T-helper 9 cell (primary cell): ENCODE measurements at regions not wholly inside any gene's neighbourhood (a gene's known extent, or its start where the extent isn't known, plus 50 kb on each side); places are given as distances from the start of the nearest gene placed in this dataset.

Experiments
- DNase-seq: peaks from one replicate; pipeline ENCODE4 v3.0.0-alpha.2; 2020

DNA sequence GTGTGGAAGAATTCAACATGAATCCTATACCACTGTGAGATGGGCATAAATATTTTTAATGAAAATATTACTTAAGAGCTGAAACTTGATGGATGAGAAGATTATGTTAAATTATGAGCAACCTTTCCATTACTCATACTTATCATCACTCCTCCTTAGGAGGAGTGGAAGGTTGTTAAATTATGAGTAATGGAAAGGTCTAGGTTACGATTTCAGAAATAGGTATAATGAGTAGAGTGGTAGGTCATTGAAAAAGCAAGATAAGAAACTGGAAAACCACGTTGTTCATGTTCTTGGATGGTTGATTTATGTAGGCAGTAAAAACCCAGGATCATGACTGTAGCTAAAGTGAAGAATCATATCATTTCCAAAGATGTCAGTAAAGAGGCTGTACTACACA lies 973.2 kb upstream of the RAG2 start:
- no peak for DNase-seq

GRCh38 chr11:37560991-37561390 lies 963.0 kb upstream of the RAG2 start:
- no peak for DNase-seq

DNA sequence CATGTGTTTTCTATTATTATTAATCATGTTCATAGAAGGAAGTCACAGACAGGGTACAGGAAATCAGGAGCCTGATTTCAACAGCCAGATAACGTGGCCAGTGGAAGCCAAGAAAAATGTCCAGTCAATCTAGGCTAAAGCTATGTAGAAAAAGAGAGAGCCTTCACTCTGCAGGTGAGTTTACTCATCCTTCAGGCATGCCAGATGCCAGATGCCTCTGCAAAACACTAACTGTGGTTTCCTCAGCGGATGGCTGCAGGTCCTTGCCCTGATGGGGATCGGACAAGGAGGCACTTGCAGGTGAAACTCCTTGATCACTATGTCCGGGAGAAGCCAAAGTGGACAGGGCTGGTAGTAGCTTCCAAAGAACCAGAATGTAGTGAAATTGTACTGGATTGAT lies 962.3 kb upstream of the RAG2 start:
- no peak for DNase-seq

GRCh38 chr11:37558619-37559210 lies 960.7 kb upstream of the RAG2 start:
- no peak for DNase-seq

DNA sequence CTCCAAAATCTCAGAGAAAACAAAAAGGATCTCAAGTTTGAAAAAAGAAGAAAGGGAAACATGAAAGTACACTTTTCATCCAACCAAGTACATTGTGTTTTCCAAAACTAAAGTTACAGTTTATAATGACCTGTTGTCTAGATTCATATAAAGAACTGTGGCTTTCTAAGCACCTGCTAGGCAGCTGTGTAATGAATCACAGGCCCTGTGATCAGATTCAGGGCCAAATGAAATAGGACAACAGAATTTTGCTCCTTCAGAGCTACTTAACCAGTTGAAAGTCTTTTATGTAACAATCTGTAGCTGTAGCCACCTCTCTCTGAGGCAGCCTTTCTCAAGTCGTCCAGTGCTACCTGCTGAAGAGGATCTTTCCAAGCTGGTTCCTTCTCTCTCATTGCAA lies 960.0 kb upstream of the RAG2 start:
- no peak for DNase-seq

DNA sequence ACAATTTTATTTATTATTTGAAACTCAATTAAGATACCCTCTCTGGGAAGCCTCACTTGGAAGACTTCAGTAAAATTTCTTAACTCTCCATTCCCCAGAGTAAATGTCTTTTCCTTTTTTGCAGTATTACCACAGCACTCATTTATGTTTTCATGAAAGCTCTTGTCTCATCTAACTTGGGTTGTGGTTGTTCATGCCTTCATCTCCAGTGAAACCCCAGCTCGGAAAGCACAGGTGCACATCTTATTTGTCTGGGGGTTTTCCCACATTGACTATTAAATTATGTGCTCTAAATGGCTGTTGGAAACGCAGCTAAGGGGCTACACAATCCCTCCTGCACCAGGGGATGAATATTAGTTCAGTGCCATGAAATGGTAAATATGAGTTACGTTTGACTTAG lies 954.2 kb upstream of the RAG2 start:
- DNase-seq, result no peak

- no peak for DNase-seq
Measured at GRCh38 chr11:37544491-37544890, 946.5 kb upstream of the RAG2 start.

DNA sequence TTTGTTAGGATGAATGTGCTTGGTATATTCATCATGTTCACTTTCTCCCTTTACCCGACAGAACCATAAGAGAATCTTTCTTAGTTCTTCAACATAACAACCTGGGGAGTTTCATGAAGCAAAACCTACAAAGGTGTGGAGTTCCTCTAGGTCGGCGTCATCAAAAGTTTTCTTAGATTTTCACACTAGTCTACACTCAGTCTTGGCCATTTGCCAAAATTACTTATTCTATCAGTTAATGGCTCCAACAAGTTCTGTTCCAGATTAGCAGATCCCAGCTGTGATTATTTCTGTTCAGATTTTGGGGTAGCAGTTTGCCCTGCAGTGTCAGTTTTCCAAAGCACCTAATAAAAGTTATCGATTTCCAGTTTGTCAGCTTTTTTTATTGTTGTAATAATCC lies 935.8 kb upstream of the RAG2 start:
- DNase-seq, result no peak

- no peak for DNase-seq
Measured at GRCh38 chr11:37533087-37533486, 935.1 kb upstream of the RAG2 start.

- no peak for DNase-seq
Measured at GRCh38 chr11:37532271-37532670, 934.2 kb upstream of the RAG2 start.

DNA sequence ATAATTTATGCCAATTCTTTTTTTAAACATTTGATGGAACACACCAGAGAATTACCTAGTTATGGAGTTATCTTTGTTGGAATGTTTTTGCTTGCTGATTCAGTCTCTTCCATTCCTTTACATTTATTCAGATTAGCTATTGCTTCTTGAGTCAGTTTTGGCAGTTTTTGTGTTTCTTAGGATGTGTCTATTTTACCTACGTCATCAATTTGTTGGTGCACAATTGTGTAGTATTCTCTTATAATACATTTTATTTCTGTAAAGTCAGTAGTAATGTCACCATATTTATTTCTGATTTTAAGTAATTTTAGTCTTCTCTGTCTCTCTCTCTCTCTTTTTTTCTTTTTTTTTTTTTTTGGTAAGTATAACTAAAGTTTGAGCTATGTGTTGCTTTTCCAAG lies 929.5 kb upstream of the RAG2 start:
- no peak for DNase-seq

DNA sequence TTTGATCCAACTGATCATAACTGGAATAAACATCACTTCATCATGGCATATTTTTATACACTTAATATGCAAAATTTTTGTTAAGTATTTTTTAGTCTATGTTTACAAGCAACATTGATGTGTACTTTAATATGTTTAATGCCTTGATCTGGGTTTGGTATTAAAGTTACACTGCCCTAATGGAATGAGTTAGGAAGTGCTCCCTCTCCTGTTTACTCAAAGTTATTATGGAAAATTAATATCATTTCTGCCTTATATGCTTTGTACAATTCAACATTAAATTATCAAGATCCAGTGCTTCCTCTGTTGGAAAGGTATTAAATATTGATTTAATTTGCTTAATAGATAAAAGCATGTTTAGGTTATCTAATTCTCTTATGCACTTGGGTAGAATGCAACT lies 927.3 kb upstream of the RAG2 start:
- DNase-seq, result no peak

DNA sequence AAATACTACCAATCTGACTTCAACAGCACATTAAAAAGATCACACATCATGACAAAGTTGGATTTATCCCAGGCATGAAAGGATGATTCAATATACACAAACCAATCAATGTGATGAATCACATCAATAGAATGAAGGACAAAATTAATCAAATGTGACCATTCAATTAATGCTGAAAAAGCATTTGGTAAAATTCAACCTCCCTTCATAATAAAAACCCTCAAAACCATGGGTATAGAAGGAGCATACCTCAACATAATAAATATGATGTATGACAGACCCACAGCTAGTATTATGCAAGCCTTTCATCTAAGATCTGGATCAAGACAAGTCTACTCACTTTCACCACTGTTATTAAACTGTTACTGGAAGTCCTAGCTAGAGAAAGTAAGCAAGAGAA lies 921.7 kb upstream of the RAG2 start:
- DNase-seq, result no peak

- no peak for DNase-seq
Measured at GRCh38 chr11:37512156-37512780, 914.2 kb upstream of the RAG2 start.

DNA sequence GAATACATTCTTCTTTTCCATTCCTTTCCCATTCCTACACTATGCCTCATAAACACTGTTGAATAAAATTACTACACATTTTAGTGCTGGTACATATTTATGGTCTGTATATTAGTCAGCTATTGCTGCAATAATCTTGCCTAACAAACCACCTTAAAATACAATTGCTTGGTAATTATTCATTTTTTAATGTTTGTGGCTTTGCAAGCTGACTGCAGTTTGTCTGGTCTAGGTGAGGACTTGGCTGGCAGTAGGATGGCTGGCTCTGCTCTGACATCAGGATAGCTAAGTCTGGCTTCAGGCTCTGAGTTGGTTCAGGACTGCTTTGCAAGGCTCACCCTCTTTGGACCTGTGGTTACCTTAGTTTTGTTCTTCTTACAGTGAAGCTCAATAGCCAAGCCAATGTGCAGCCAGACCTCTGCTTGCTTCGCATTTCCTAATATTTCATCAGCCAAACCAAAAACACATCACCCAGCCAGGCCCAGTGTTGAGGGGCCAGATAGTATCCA lies 913.4 kb upstream of the RAG2 start:
- DNase-seq, result no peak

- no peak for DNase-seq
Measured at GRCh38 chr11:37509506-37509905, 911.5 kb upstream of the RAG2 start.

- DNase-seq, result no peak
Measured at GRCh38 chr11:37506531-37506930, 908.5 kb upstream of the RAG2 start.

DNA sequence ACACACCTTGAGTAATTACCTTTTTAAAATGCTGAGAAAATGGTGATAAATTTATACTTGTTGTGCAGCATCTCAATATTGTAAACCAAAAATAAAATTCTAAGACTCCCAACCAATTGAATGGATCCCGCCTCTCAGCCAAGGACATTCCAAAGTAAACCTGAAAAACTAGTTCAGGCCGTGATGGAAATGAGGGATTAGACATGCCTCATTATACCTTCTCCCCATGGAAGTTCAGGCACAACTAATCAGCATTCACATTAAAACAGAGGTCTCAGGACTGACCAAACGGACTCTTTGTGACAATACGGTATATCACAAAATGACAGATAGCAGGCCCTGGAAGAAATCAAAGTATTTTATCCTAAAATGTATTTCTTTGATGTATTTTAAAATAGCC lies 907.4 kb upstream of the RAG2 start:
- no peak for DNase-seq

DNA sequence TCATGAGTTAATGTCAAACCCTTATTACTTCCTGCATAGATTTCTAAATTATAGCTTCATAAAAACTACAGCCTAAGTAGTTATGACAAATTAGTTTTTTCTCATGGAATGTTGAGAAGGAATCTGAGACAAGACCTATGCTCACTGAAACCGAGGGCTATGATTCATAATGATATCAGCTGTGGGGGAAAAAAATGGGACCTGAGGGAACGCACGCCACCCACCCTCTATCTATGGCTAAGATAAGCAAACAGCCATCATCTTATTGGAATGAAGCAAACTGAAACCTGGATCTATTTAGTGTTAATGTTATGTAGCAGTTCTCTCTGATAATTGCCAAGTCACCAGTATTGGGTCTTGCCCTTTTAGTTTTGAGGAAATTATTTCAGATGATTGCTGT lies 906.9 kb upstream of the RAG2 start:
- DNase-seq, result no peak

DNA sequence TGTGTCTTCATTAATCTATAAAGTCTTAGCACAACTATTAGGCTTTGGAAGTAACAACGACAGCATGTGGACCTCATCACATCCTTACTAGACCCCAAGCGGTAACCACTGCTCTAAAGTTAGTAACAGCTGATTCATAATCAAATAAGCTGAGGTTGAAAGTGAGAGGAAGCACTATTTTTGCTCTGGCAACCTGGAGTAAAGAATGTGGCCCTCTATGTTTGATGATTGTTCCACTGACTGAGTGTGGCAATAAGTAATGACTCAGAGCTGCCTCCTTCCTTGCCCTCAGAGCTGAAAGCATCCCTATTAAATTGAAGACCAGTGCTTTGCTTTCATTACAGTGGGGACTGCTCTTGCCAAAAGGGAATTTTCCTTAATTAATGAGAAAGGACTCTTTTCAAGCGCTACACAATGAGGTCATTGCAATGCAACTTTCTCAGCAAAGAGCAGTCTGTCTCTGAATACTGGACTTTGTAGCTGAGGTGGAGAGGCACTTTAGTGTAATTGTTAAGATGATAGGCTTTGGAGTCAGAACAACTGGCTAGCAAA lies 906.1 kb upstream of the RAG2 start:
- no peak for DNase-seq

DNA sequence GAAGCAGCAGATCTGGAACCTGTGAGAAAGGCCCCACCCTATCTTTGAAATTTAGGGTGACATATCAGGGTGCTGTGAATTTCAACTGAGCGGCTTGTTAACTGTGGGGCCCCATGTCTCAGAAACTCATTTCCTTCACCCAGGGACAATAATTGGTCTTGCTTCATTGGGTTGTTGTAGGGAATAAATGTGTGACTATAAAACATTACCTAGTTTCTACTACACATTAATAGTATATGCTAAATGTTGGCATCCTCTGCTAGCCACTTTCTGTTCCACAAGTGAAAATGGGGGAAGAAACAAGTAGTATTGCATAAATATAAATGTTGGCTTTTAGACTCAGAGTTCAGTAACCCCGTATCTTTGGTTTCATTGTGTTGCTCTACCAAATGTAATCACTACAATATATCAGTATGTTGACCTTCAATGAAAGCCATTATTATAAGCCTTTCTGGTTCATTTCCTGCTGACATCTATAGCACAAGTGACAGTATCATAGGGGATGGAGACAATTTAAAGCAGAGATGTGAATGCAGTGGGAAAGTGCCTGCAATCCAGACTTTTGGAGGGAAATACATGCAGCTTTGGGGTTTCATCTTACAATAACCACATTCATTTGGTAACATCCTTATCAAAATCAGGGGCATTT lies 905.5 kb upstream of the RAG2 start:
- DNase-seq, result no peak

- DNase-seq, result no peak
Measured at GRCh38 chr11:37502202-37502601, 904.2 kb upstream of the RAG2 start.

- DNase-seq, result no peak
Measured at GRCh38 chr11:37500425-37500824, 902.4 kb upstream of the RAG2 start.

GRCh38 chr11:37497326-37497725 lies 899.3 kb upstream of the RAG2 start:
- DNase-seq, result no peak
